ENCODE measurements at regions not wholly inside any gene's neighbourhood (a gene's known extent, or its start where the extent isn't known, plus 50 kb on each side); places are given as distances from the start of the nearest gene placed in this dataset.

DNA sequence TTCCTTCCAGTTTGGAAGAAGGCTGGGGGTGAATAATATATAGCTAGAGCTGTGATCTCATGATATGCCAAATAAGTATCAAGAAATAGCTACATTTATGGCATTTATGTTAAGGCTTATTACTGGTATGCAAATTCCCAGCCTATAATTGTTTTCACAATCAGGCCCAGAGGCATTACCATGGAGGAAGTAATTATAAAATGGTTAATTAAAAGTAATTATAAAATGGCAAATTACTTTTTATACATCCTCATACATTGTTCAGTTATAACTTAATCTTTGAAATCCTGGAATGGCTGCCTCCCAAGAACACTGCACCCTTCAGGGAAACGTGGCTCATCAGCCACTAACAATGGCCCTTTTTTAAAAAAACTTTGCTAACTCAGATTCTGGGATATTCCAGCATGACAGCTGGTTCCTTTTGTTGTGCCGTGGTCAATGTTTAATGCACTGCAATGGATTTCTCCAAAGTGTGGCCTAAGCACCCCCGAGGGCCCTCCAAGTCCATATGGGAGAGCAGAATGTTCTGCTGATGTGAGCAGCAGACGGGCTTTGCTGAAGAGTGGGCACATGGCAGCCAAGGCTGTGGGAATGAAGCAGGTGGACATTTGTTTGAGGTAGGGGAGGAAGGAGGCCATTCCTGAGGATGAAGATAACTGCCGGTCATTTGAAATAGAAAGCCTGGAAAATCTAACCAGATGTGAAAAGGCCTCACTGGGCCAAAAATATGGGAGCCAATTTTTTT lies 483.5 kb upstream of the GCFC2 start:
- no peak overlapping the region for H3K23ac ChIP-seq (ENCODE audit: low read length)
- H4K8ac ChIP-seq (ENCODE audit: low read depth, low read length): no peak overlapping the region
- H3K9ac ChIP-seq (ENCODE audit: low read length): no peak overlapping the region
- H3K79me1 ChIP-seq (ENCODE audit: low read length): no peaks in the 10 kb centered on the region
- no peak overlapping the region for H2BK15ac ChIP-seq (replicated peaks; ENCODE audit: low read depth)
- no peak overlapping the region for H2BK5ac ChIP-seq (ENCODE audit: low read length)
- no peak overlapping the region for H3K4ac ChIP-seq (ENCODE audit: low read depth, low read length)
- H3K27ac ChIP-seq (ENCODE audit: low read depth, low read length): no peak overlapping the region
- no peaks in the 10 kb centered on the region for H3K36me3 ChIP-seq (ENCODE audit: control insufficient read depth, insufficient read depth, low read length)
- no peak overlapping the region for H3K4me2 ChIP-seq (ENCODE audit: low read length)
- H3K18ac ChIP-seq (ENCODE audit: low read length): no peak overlapping the region
- H3K27me3 ChIP-seq (ENCODE audit: insufficient read depth, low read length, poor library complexity): no peaks in the 10 kb centered on the region
- WGBS (ENCODE audit: extremely low coverage, insufficient coverage, low lambda C conversion rate): no CpG with 5 or more reads among the region's 5 CpGs
- no peak overlapping the region for H2AK5ac ChIP-seq (ENCODE audit: low read length)
- DNase-seq: no peak
- H3K79me2 ChIP-seq (ENCODE audit: control insufficient read depth, insufficient read depth, low read length): no peaks in the 10 kb centered on the region
- H3K4me1 ChIP-seq (ENCODE audit: control insufficient read depth, low read depth, low read length): peaks cover 2% of the 10 kb centered on the region
- H3K4me3 ChIP-seq (ENCODE audit: low read length): no peak overlapping the region
- no peak overlapping the region for H3K56ac ChIP-seq (ENCODE audit: low read length)
- no peak overlapping the region for H2BK120ac ChIP-seq (ENCODE audit: low read depth, low read length)
- no peak overlapping the region for H4K5ac ChIP-seq (ENCODE audit: low read length)

DNA sequence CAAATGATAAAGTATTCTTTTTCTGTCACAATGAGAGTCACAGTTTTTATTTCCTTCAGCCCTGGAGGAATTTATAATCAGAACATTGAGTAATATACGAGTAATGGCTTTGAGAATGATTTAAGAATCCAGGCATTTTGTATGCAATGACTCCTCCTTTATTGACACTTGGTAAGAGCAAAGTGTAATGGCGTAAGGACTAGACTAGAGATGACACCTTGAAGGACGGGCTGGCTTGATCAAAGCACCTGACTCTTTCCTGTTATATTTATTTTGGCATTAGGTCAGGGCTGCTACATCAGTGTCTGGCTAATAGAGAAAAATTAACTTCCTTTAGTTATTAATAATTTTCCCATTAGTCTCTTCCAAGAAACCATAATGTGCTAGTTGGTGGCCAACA lies 482.4 kb upstream of the GCFC2 start:
- no peaks in the 10 kb centered on the region for H3K27me3 ChIP-seq (ENCODE audit: insufficient read depth, low read length, poor library complexity)
- H3K4me2 ChIP-seq (ENCODE audit: low read length): no peak overlapping the region
- H3K9ac ChIP-seq (ENCODE audit: low read length): no peak overlapping the region
- no peak overlapping the region for H4K5ac ChIP-seq (ENCODE audit: low read length)
- H3K36me3 ChIP-seq (ENCODE audit: control insufficient read depth, insufficient read depth, low read length): no peaks in the 10 kb centered on the region
- no CpG with 5 or more reads among the region's 3 CpGs for WGBS (ENCODE audit: extremely low coverage, insufficient coverage, low lambda C conversion rate)
- DNase-seq: no peak
- no peak overlapping the region for H3K27ac ChIP-seq (ENCODE audit: low read depth, low read length)
- no peak overlapping the region for H2BK5ac ChIP-seq (ENCODE audit: low read length)
- H2BK15ac ChIP-seq (replicated peaks; ENCODE audit: low read depth): no peak overlapping the region
- peaks cover 2% of the 10 kb centered on the region for H3K4me1 ChIP-seq (ENCODE audit: control insufficient read depth, low read depth, low read length)
- H3K4ac ChIP-seq (ENCODE audit: low read depth, low read length): no peak overlapping the region
- no peak overlapping the region for H3K18ac ChIP-seq (ENCODE audit: low read length)
- H3K4me3 ChIP-seq (ENCODE audit: low read length): no peak overlapping the region
- no peak overlapping the region for H2BK120ac ChIP-seq (ENCODE audit: low read depth, low read length)
- H3K79me1 ChIP-seq (ENCODE audit: low read length): no peaks in the 10 kb centered on the region
- no peak overlapping the region for H4K8ac ChIP-seq (ENCODE audit: low read depth, low read length)
- no peak overlapping the region for H3K23ac ChIP-seq (ENCODE audit: low read length)
- H3K56ac ChIP-seq (ENCODE audit: low read length): no peak overlapping the region
- no peaks in the 10 kb centered on the region for H3K79me2 ChIP-seq (ENCODE audit: control insufficient read depth, insufficient read depth, low read length)
- H2AK5ac ChIP-seq (ENCODE audit: low read length): no peak overlapping the region

DNA sequence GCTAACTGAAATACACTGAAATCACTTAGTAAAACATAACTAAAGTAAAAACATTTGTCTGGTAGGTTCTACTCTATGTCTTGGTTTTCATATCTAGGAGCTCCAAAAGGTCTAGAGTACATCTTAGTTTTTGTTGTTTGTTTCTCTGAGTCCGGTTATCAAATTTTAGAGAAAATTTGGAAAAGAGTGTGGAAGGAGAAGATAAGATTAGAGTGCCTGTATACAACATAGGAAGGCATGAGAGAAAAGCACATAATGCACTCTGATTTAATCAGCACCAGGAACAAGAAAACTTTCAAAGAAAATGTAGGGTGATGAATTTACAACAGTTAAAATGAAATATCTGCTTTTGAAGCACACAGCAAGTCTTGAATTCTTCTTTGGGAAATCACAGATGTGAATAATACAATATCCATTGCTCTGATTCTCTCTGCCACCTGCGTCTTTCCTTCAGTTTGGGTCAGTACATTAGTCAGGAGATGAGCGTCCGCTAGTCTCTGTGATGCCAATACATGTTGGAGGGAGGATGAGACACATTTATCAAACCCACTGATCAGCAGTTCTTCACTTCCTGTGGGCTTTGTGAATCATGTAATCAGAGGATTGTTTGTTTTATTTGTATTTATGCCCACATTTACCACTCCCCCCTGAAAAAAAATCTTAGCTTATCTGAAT lies 477.8 kb upstream of the GCFC2 start:
- Histone ChIP-seq H3K79me1 (ENCODE audit: low read length) (no peaks in the 10 kb centered on the region), H2BK120ac (ENCODE audit: low read depth, low read length) (no peak overlapping the region), H3K4me2 (ENCODE audit: low read length) (no peak overlapping the region), H3K4ac (ENCODE audit: low read depth, low read length) (no peak overlapping the region), H3K36me3 (ENCODE audit: control insufficient read depth, insufficient read depth, low read length) (no peaks in the 10 kb centered on the region), H3K79me2 (ENCODE audit: control insufficient read depth, insufficient read depth, low read length) (no peaks in the 10 kb centered on the region), H3K27me3 (ENCODE audit: insufficient read depth, low read length, poor library complexity) (no peaks in the 10 kb centered on the region), H3K4me3 (ENCODE audit: low read length) (no peak overlapping the region), H3K23ac (ENCODE audit: low read length) (no peak overlapping the region), H4K5ac (ENCODE audit: low read length) (no peak overlapping the region), H2BK15ac (replicated peaks; ENCODE audit: low read depth) (no peak overlapping the region), H3K18ac (ENCODE audit: low read length) (no peak overlapping the region), H3K27ac (ENCODE audit: low read depth, low read length) (no peak overlapping the region), H4K8ac (ENCODE audit: low read depth, low read length) (no peak overlapping the region), H2AK5ac (ENCODE audit: low read length) (no peak overlapping the region), H3K56ac (ENCODE audit: low read length) (no peak overlapping the region), H3K9ac (ENCODE audit: low read length) (no peak overlapping the region), H2BK5ac (ENCODE audit: low read length) (no peak overlapping the region), H3K4me1 (ENCODE audit: control insufficient read depth, low read depth, low read length) (no peaks in the 10 kb centered on the region)
- WGBS (ENCODE audit: extremely low coverage, insufficient coverage, low lambda C conversion rate): no CpG with 5 or more reads among the region's 4 CpGs
- no peak for DNase-seq

GRCh38 chr2:76187415-76187814 lies 476.7 kb upstream of the GCFC2 start:
- Histone ChIP-seq H3K4me1 (ENCODE audit: control insufficient read depth, low read depth, low read length) (no peaks in the 10 kb centered on the region), H3K56ac (ENCODE audit: low read length) (no peak overlapping the region), H3K4me3 (ENCODE audit: low read length) (no peak overlapping the region), H3K36me3 (ENCODE audit: control insufficient read depth, insufficient read depth, low read length) (no peaks in the 10 kb centered on the region), H3K18ac (ENCODE audit: low read length) (no peak overlapping the region), H3K4ac (ENCODE audit: low read depth, low read length) (no peak overlapping the region), H2BK120ac (ENCODE audit: low read depth, low read length) (no peak overlapping the region), H4K8ac (ENCODE audit: low read depth, low read length) (no peak overlapping the region), H3K27me3 (ENCODE audit: insufficient read depth, low read length, poor library complexity) (no peaks in the 10 kb centered on the region), H3K23ac (ENCODE audit: low read length) (no peak overlapping the region), H3K79me2 (ENCODE audit: control insufficient read depth, insufficient read depth, low read length) (no peaks in the 10 kb centered on the region), H2BK15ac (replicated peaks; ENCODE audit: low read depth) (no peak overlapping the region), H3K4me2 (ENCODE audit: low read length) (no peak overlapping the region), H2BK5ac (ENCODE audit: low read length) (no peak overlapping the region), H2AK5ac (ENCODE audit: low read length) (no peak overlapping the region), H4K5ac (ENCODE audit: low read length) (no peak overlapping the region), H3K27ac (ENCODE audit: low read depth, low read length) (no peak overlapping the region), H3K79me1 (ENCODE audit: low read length) (no peaks in the 10 kb centered on the region), H3K9ac (ENCODE audit: low read length) (no peak overlapping the region)
- WGBS (ENCODE audit: extremely low coverage, insufficient coverage, low lambda C conversion rate): no CpG with 5 or more reads among the region's 1 CpG
- no peak for DNase-seq

DNA sequence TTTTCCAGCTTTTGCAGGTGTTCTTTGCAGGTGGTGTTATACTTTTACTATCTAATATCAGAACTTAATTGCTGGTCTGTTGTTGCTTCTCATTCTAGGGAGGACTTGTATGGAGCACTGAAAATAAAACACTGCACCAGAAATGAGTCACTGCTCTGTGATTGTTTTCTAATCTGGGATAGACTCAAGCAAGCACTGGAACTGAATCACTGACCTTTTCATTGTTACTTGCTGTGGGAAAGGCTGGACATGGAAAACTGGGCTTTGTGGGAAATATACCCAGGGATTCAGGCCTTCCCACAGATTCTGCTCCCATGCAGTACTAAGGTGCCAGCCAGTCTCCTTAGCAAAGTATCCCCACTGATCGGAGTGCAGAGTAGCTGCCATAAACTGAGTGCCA lies 470.0 kb upstream of the GCFC2 start:
- no peak overlapping the region for H3K27ac ChIP-seq (ENCODE audit: low read depth, low read length)
- no peak overlapping the region for H4K5ac ChIP-seq (ENCODE audit: low read length)
- H3K4me3 ChIP-seq (ENCODE audit: low read length): no peak overlapping the region
- no peak overlapping the region for H3K18ac ChIP-seq (ENCODE audit: low read length)
- H3K79me1 ChIP-seq (ENCODE audit: low read length): no peaks in the 10 kb centered on the region
- H3K23ac ChIP-seq (ENCODE audit: low read length): no peak overlapping the region
- H3K79me2 ChIP-seq (ENCODE audit: control insufficient read depth, insufficient read depth, low read length): no peaks in the 10 kb centered on the region
- DNase-seq: no peak
- no peak overlapping the region for H2BK15ac ChIP-seq (replicated peaks; ENCODE audit: low read depth)
- no peak overlapping the region for H3K9ac ChIP-seq (ENCODE audit: low read length)
- H3K4me1 ChIP-seq (ENCODE audit: control insufficient read depth, low read depth, low read length): no peaks in the 10 kb centered on the region
- no peaks in the 10 kb centered on the region for H3K36me3 ChIP-seq (ENCODE audit: control insufficient read depth, insufficient read depth, low read length)
- no peak overlapping the region for H3K4me2 ChIP-seq (ENCODE audit: low read length)
- no CpG with 5 or more reads among the region's 1 CpG for WGBS (ENCODE audit: extremely low coverage, insufficient coverage, low lambda C conversion rate)
- H3K27me3 ChIP-seq (ENCODE audit: insufficient read depth, low read length, poor library complexity): no peaks in the 10 kb centered on the region
- H2BK5ac ChIP-seq (ENCODE audit: low read length): no peak overlapping the region
- no peak overlapping the region for H2AK5ac ChIP-seq (ENCODE audit: low read length)
- no peak overlapping the region for H2BK120ac ChIP-seq (ENCODE audit: low read depth, low read length)
- no peak overlapping the region for H3K4ac ChIP-seq (ENCODE audit: low read depth, low read length)
- H3K56ac ChIP-seq (ENCODE audit: low read length): no peak overlapping the region
- no peak overlapping the region for H4K8ac ChIP-seq (ENCODE audit: low read depth, low read length)

Data from mesendoderm (in vitro differentiated cells).